GM12864 (cell line): ENCODE measurements at regions not wholly inside any gene's neighbourhood (a gene's known extent, or its start where the extent isn't known, plus 50 kb on each side); places are given as distances from the start of the nearest gene placed in this dataset.
"Not testable (repeated sequence)": the region's sequence is repeated elsewhere in the genome, so short reads cannot be mapped to it uniquely, and the experiment has no call there.

Experiments
- DNase-seq: peaks from one replicate; pipeline ENCODE4 v3.0.0-alpha.2; 2011; ENCODE audit warnings: low read depth
- H3K4me3 ChIP-seq: 2 replicates; pipeline ENCODE4 v1.5.1; 2011; ENCODE audit warnings: mild to moderate bottlenecking, low read depth, low read length, control low read depth
- CTCF ChIP-seq: IDR thresholded peaks from 2 replicates; pipeline ENCODE4 v1.5.1; 2011; ENCODE audit warnings: low read depth, mild to moderate bottlenecking, moderate library complexity, low read length, control low read depth, inconsistent platforms; ENCODE audit errors: missing control alignments

GRCh38 chr2:37752766-37753165, 81.3 kb upstream of the CDC42EP3 start:
- H3K4me3 ChIP-seq: no peak overlapping the region
- DNase-seq: no peak
- TF ChIP-seq CTCF: no peak

- no peak for TF ChIP-seq CTCF
- DNase-seq: no peak
- H3K4me3 ChIP-seq: no peak overlapping the region
Observed at GRCh38 chr2:37753758-37754157, 82.3 kb upstream of the CDC42EP3 start.

GRCh38 chr2:37755961-37756559, 84.6 kb upstream of the CDC42EP3 start:
- not testable (repeated sequence) for DNase-seq, H3K4me3 ChIP-seq

GRCh38 chr2:37757456-37757855, 86.0 kb upstream of the CDC42EP3 start:
- DNase-seq, H3K4me3 ChIP-seq: not testable (repeated sequence)

GRCh38 chr2:37758141-37758601, 86.7 kb upstream of the CDC42EP3 start:
- DNase-seq, H3K4me3 ChIP-seq: not testable (repeated sequence)

GRCh38 chr2:37759989-37760388, 88.5 kb upstream of the CDC42EP3 start:
- DNase-seq: not testable (repeated sequence)

GRCh38 chr2:37760471-37760870, 89.0 kb upstream of the CDC42EP3 start:
- DNase-seq: no peak
- no peak for TF ChIP-seq CTCF

More at GRCh38 chr2:37759989-37760388, 88.5 kb upstream of the CDC42EP3 start:
- not testable (repeated sequence) for H3K4me3 ChIP-seq

GRCh38 chr2:37762281-37762680, 90.8 kb upstream of the CDC42EP3 start:
- not testable (repeated sequence) for H3K4me3 ChIP-seq, DNase-seq

More at GRCh38 chr2:37760471-37760870, 89.0 kb upstream of the CDC42EP3 start:
- H3K4me3 ChIP-seq: no peak overlapping the region

GRCh38 chr2:37764739-37765138, 93.3 kb upstream of the CDC42EP3 start:
- DNase-seq: no peak
- TF ChIP-seq CTCF: no peak
- no peak overlapping the region for H3K4me3 ChIP-seq

GRCh38 chr2:37766106-37766505, 94.7 kb upstream of the CDC42EP3 start:
- DNase-seq: no peak
- no peak overlapping the region for H3K4me3 ChIP-seq
- TF ChIP-seq CTCF: no peak
